ENCODE measurements at regions not wholly inside any gene's neighbourhood (a gene's known extent, or its start where the extent isn't known, plus 50 kb on each side); places are given as distances from the start of the nearest gene placed in this dataset.

- peak in 2 of 4 donors; percentile 51 to 54 for DNase-seq (ENCODE audit: low read depth in 4 of 4, low spot score in 3 of 4)
Measured at GRCh38 chr1:98051065-98051675, 130.3 kb upstream of the DPYD start.

GRCh38 chr1:98049370-98050135 lies 128.7 kb upstream of the DPYD start:
- no peak for DNase-seq (ENCODE audit: low read depth in 4 of 4, low spot score in 3 of 4)

GRCh38 chr1:98048751-98049325 lies 128.0 kb upstream of the DPYD start:
- DNase-seq (ENCODE audit: low read depth in 4 of 4, low spot score in 3 of 4) = no peak

GRCh38 chr1:98048244-98048643 lies 127.4 kb upstream of the DPYD start:
- DNase-seq (ENCODE audit: low read depth in 4 of 4, low spot score in 3 of 4) = peak; percentile 71 to 80 (median 72)

- DNase-seq (ENCODE audit: low read depth in 4 of 4, low spot score in 3 of 4) = no peak
Measured at GRCh38 chr1:98047171-98047570, 126.3 kb upstream of the DPYD start.

GRCh38 chr1:98045767-98046641 lies 125.2 kb upstream of the DPYD start:
- no peak for DNase-seq (ENCODE audit: low read depth in 4 of 4, low spot score in 3 of 4)

- DNase-seq (ENCODE audit: low read depth in 4 of 4, low spot score in 3 of 4) = no peak
Measured at GRCh38 chr1:98045211-98045766, 124.5 kb upstream of the DPYD start.

- no peak for DNase-seq (ENCODE audit: low read depth in 4 of 4, low spot score in 3 of 4)
Measured at GRCh38 chr1:98044766-98045165, 123.9 kb upstream of the DPYD start.

GRCh38 chr1:98044071-98044697 lies 123.3 kb upstream of the DPYD start:
- DNase-seq (ENCODE audit: low read depth in 4 of 4, low spot score in 3 of 4) = no peak

GRCh38 chr1:98035602-98036002 lies 114.8 kb upstream of the DPYD start:
- DNase-seq (ENCODE audit: low read depth in 4 of 4, low spot score in 3 of 4) = no peak

- no peak for DNase-seq (ENCODE audit: low read depth in 4 of 4, low spot score in 3 of 4)
Measured at GRCh38 chr1:98034505-98034904, 113.7 kb upstream of the DPYD start.

- DNase-seq (ENCODE audit: low read depth in 4 of 4, low spot score in 3 of 4) = no peak
Measured at GRCh38 chr1:98032958-98033357, 112.1 kb upstream of the DPYD start.

- DNase-seq (ENCODE audit: low read depth in 4 of 4, low spot score in 3 of 4) = no peak
Measured at GRCh38 chr1:98030976-98031375, 110.1 kb upstream of the DPYD start.

- DNase-seq (ENCODE audit: low read depth in 4 of 4, low spot score in 3 of 4) = no peak
Measured at GRCh38 chr1:98030483-98030882, 109.6 kb upstream of the DPYD start.

- DNase-seq (ENCODE audit: low read depth in 4 of 4, low spot score in 3 of 4) = no peak
Measured at GRCh38 chr1:98028800-98029199, 108.0 kb upstream of the DPYD start.

- DNase-seq (ENCODE audit: low read depth in 4 of 4, low spot score in 3 of 4) = no peak
Measured at GRCh38 chr1:98027103-98027705, 106.4 kb upstream of the DPYD start.

GRCh38 chr1:98025858-98026257 lies 105.0 kb upstream of the DPYD start:
- no peak for DNase-seq (ENCODE audit: low read depth in 4 of 4, low spot score in 3 of 4)

GRCh38 chr1:98021126-98021525 lies 100.3 kb upstream of the DPYD start:
- DNase-seq (ENCODE audit: low read depth in 4 of 4, low spot score in 3 of 4) = no peak

GRCh38 chr1:98019747-98020146 lies 98.9 kb upstream of the DPYD start:
- DNase-seq (ENCODE audit: low read depth in 4 of 4, low spot score in 3 of 4) = no peak

- DNase-seq (ENCODE audit: low read depth in 4 of 4, low spot score in 3 of 4) = no peak
Measured at GRCh38 chr1:98018074-98018473, 97.2 kb upstream of the DPYD start.
